ENCODE measurements at regions not wholly inside any gene's neighbourhood (a gene's known extent, or its start where the extent isn't known, plus 50 kb on each side); places are given as distances from the start of the nearest gene placed in this dataset.
A peak's percentile ranks its signal among the peaks of the same experiment; 100 is the strongest.

GRCh38 chr2:217638031-217638430, 364.8 kb downstream of the TNS1 start:
- Histone ChIP-seq H4K8ac (ENCODE audit: low read depth, low read length) (no peak overlapping the region), H4K12ac (ENCODE audit: low read depth, low read length) (no peak overlapping the region), H3K79me1 (ENCODE audit: low read length) (peaks cover 15% of the 10 kb centered on the region), H3K18ac (ENCODE audit: low read length) (no peak overlapping the region), H3K27ac (ENCODE audit: low read depth, low read length) (no peak overlapping the region), H3K14ac (ENCODE audit: low read length) (no peak overlapping the region), H3K4me2 (ENCODE audit: low read length) (no peak overlapping the region), H2BK5ac (ENCODE audit: low read depth, low read length, poor library complexity) (no peak overlapping the region), H3K4ac (ENCODE audit: low read depth, low read length) (no peak overlapping the region), H3K4me3 (ENCODE audit: low read depth, low read length) (no peak overlapping the region), H3K27me3 (ENCODE audit: insufficient read depth, low read length) (no peaks in the 10 kb centered on the region), H3K4me1 (ENCODE audit: control insufficient read depth in 1 of 2, insufficient read depth in 2 of 2, low read length in 2 of 2) (peaks cover 16 to 21% of the 10 kb centered on the region in 2 experiments), H4K91ac (ENCODE audit: low read depth, low read length) (no peak overlapping the region), H2BK120ac (ENCODE audit: insufficient read depth, low read length, poor library complexity) (no peak overlapping the region), H3K36me3 (ENCODE audit: control insufficient read depth in 1 of 2, insufficient read depth in 2 of 2, low read length in 2 of 2) (no peaks in the 10 kb centered on the region), H3K9me3 (ENCODE audit: insufficient read depth, low read depth, low read length) (no peaks in the 10 kb centered on the region), H3K9ac (ENCODE audit: low read length) (no peak overlapping the region), H3K23ac (ENCODE audit: low read length) (no peak overlapping the region), H3K79me2 (ENCODE audit: control insufficient read depth, insufficient read depth, low read length, poor library complexity) (no peaks in the 10 kb centered on the region), H2AK5ac (ENCODE audit: low read length) (no peak overlapping the region), H2BK12ac (ENCODE audit: low read length) (no peak overlapping the region), H2AFZ (ENCODE audit: insufficient read depth, low read length, poor library complexity) (no peak overlapping the region)
- no peak for DNase-seq
- WGBS (ENCODE audit: extremely low coverage, insufficient coverage, insufficient read length), result no CpG with 5 or more reads among the region's 2 CpGs

- peak overlapping the region; percentile 38 for H4K91ac ChIP-seq (ENCODE audit: low read depth, low read length)
Measured at GRCh38 chr2:217636991-217637561, 365.7 kb downstream of the TNS1 start.

GRCh38 chr2:217636578-217636977, 366.2 kb downstream of the TNS1 start:
- no peak overlapping the region for H3K27ac ChIP-seq (ENCODE audit: low read depth, low read length)
- H3K4me3 ChIP-seq (ENCODE audit: low read depth, low read length), result no peak overlapping the region
- H3K4me1 ChIP-seq (ENCODE audit: control insufficient read depth in 1 of 2, insufficient read depth in 2 of 2, low read length in 2 of 2), result peaks cover 12 to 14% of the 10 kb centered on the region in 2 experiments
- H3K36me3 ChIP-seq (ENCODE audit: control insufficient read depth in 1 of 2, insufficient read depth in 2 of 2, low read length in 2 of 2), result no peaks in the 10 kb centered on the region
- no peak overlapping the region for H4K8ac ChIP-seq (ENCODE audit: low read depth, low read length)
- peak overlapping the region; percentile 34 for H2BK12ac ChIP-seq (ENCODE audit: low read length)
- H3K14ac ChIP-seq (ENCODE audit: low read length), result peak overlapping the region; percentile 0
- H3K27me3 ChIP-seq (ENCODE audit: insufficient read depth, low read length), result no peaks in the 10 kb centered on the region
- peak overlapping the region; percentile 39 for H2AK5ac ChIP-seq (ENCODE audit: low read length)
- H2BK120ac ChIP-seq (ENCODE audit: insufficient read depth, low read length, poor library complexity), result peak overlapping the region; percentile 36
- H3K4me2 ChIP-seq (ENCODE audit: low read length), result no peak overlapping the region
- H3K4ac ChIP-seq (ENCODE audit: low read depth, low read length), result peak overlapping the region; percentile 13
- no peak for DNase-seq
- H3K79me2 ChIP-seq (ENCODE audit: control insufficient read depth, insufficient read depth, low read length, poor library complexity), result no peaks in the 10 kb centered on the region
- no peak overlapping the region for H3K9ac ChIP-seq (ENCODE audit: low read length)
- no peak overlapping the region for H3K18ac ChIP-seq (ENCODE audit: low read length)
- WGBS (ENCODE audit: extremely low coverage, insufficient coverage, insufficient read length), result no CpG with 5 or more reads among the region's 5 CpGs
- H3K9me3 ChIP-seq (ENCODE audit: insufficient read depth, low read depth, low read length), result no peaks in the 10 kb centered on the region
- peak overlapping the region; percentile 65 for H4K91ac ChIP-seq (ENCODE audit: low read depth, low read length)
- no peak overlapping the region for H4K12ac ChIP-seq (ENCODE audit: low read depth, low read length)
- H2AFZ ChIP-seq (ENCODE audit: insufficient read depth, low read length, poor library complexity), result no peak overlapping the region
- H3K23ac ChIP-seq (ENCODE audit: low read length), result no peak overlapping the region
- no peak overlapping the region for H2BK5ac ChIP-seq (ENCODE audit: low read depth, low read length, poor library complexity)
- peaks cover 8% of the 10 kb centered on the region for H3K79me1 ChIP-seq (ENCODE audit: low read length)

More at GRCh38 chr2:217636991-217637561, 365.7 kb downstream of the TNS1 start:
- Histone ChIP-seq H3K14ac (ENCODE audit: low read length) (peak overlapping the region; percentile 21), H4K8ac (ENCODE audit: low read depth, low read length) (no peak overlapping the region), H3K23ac (ENCODE audit: low read length) (no peak overlapping the region), H3K27ac (ENCODE audit: low read depth, low read length) (peak overlapping the region; percentile 13), H3K36me3 (ENCODE audit: control insufficient read depth in 1 of 2, insufficient read depth in 2 of 2, low read length in 2 of 2) (no peaks in the 10 kb centered on the region), H2BK5ac (ENCODE audit: low read depth, low read length, poor library complexity) (no peak overlapping the region), H3K4me3 (ENCODE audit: low read depth, low read length) (no peak overlapping the region), H3K9me3 (ENCODE audit: insufficient read depth, low read depth, low read length) (no peaks in the 10 kb centered on the region), H3K79me1 (ENCODE audit: low read length) (peaks cover 8% of the 10 kb centered on the region), H3K4ac (ENCODE audit: low read depth, low read length) (no peak overlapping the region), H3K9ac (ENCODE audit: low read length) (no peak overlapping the region), H3K4me2 (ENCODE audit: low read length) (no peak overlapping the region), H3K4me1 (ENCODE audit: control insufficient read depth in 1 of 2, insufficient read depth in 2 of 2, low read length in 2 of 2) (peaks cover 12 to 14% of the 10 kb centered on the region in 2 experiments), H4K12ac (ENCODE audit: low read depth, low read length) (no peak overlapping the region), H2AK5ac (ENCODE audit: low read length) (no peak overlapping the region), H2BK12ac (ENCODE audit: low read length) (peak overlapping the region; percentile 43), H3K27me3 (ENCODE audit: insufficient read depth, low read length) (no peaks in the 10 kb centered on the region), H3K18ac (ENCODE audit: low read length) (peak overlapping the region; percentile 19), H2BK120ac (ENCODE audit: insufficient read depth, low read length, poor library complexity) (peak overlapping the region; percentile 40), H2AFZ (ENCODE audit: insufficient read depth, low read length, poor library complexity) (no peak overlapping the region), H3K79me2 (ENCODE audit: control insufficient read depth, insufficient read depth, low read length, poor library complexity) (no peaks in the 10 kb centered on the region)
- no CpG with 5 or more reads among the region's 9 CpGs for WGBS (ENCODE audit: extremely low coverage, insufficient coverage, insufficient read length)
- no peak for DNase-seq

- Histone ChIP-seq H2AK5ac (ENCODE audit: low read length) (no peak overlapping the region), H3K4me1 (ENCODE audit: control insufficient read depth in 1 of 2, insufficient read depth in 2 of 2, low read length in 2 of 2) (peaks cover 12 to 14% of the 10 kb centered on the region in 2 experiments), H3K9me3 (ENCODE audit: insufficient read depth, low read depth, low read length) (no peaks in the 10 kb centered on the region), H2AFZ (ENCODE audit: insufficient read depth, low read length, poor library complexity) (no peak overlapping the region), H3K23ac (ENCODE audit: low read length) (no peak overlapping the region), H3K79me2 (ENCODE audit: control insufficient read depth, insufficient read depth, low read length, poor library complexity) (no peaks in the 10 kb centered on the region), H3K14ac (ENCODE audit: low read length) (no peak overlapping the region), H2BK12ac (ENCODE audit: low read length) (peak overlapping the region; percentile 24), H3K4ac (ENCODE audit: low read depth, low read length) (no peak overlapping the region), H3K79me1 (ENCODE audit: low read length) (peaks cover 8% of the 10 kb centered on the region), H4K91ac (ENCODE audit: low read depth, low read length) (no peak overlapping the region), H3K18ac (ENCODE audit: low read length) (no peak overlapping the region), H3K4me2 (ENCODE audit: low read length) (no peak overlapping the region), H2BK120ac (ENCODE audit: insufficient read depth, low read length, poor library complexity) (no peak overlapping the region), H4K12ac (ENCODE audit: low read depth, low read length) (no peak overlapping the region), H3K36me3 (ENCODE audit: control insufficient read depth in 1 of 2, insufficient read depth in 2 of 2, low read length in 2 of 2) (no peaks in the 10 kb centered on the region), H2BK5ac (ENCODE audit: low read depth, low read length, poor library complexity) (no peak overlapping the region), H4K8ac (ENCODE audit: low read depth, low read length) (no peak overlapping the region), H3K9ac (ENCODE audit: low read length) (no peak overlapping the region), H3K27ac (ENCODE audit: low read depth, low read length) (no peak overlapping the region), H3K27me3 (ENCODE audit: insufficient read depth, low read length) (no peaks in the 10 kb centered on the region), H3K4me3 (ENCODE audit: low read depth, low read length) (no peak overlapping the region)
- no peak for DNase-seq
- WGBS (ENCODE audit: extremely low coverage, insufficient coverage, insufficient read length), result no CpG with 5 or more reads among the region's 1 CpG
Measured at GRCh38 chr2:217634871-217635270, 367.9 kb downstream of the TNS1 start.
